ENCODE measurements at regions not wholly inside any gene's neighbourhood (a gene's known extent, or its start where the extent isn't known, plus 50 kb on each side); places are given as distances from the start of the nearest gene placed in this dataset.
"Not testable (repeated sequence)": the region's sequence is repeated elsewhere in the genome, so short reads cannot be mapped to it uniquely, and the experiment has no call there.

- H3K27me3 ChIP-seq (replicated peaks; ENCODE audit: insufficient read depth, low read length); H3F3A ChIP-seq (ENCODE audit: insufficient read depth, low read length); H3K9me2 ChIP-seq (replicated peaks; ENCODE audit: insufficient read depth, low read length); H3K79me2 ChIP-seq (ENCODE audit: low read length); H3K27ac ChIP-seq (ENCODE audit: low read length); H3K4me1 ChIP-seq (ENCODE audit: low read length); H3K36me3 ChIP-seq (replicated peaks; ENCODE audit: insufficient read depth, low read length); H4K20me1 ChIP-seq (ENCODE audit: insufficient read depth, low read length); H3K9me3 ChIP-seq (replicated peaks; ENCODE audit: insufficient read depth, low read length): not testable (repeated sequence)
- H3K9ac ChIP-seq (ENCODE audit: low read length): peak overlapping the region; percentile 25; the same call in 1 of the 2 replicates
- peak overlapping the region; percentile 38 for H3K4me3 ChIP-seq (ENCODE audit: low read length)
- peak overlapping the region; percentile 48; the same call in 1 of the 2 replicates for H3K4me2 ChIP-seq (ENCODE audit: low read depth, low read length)
- H2AFZ ChIP-seq (ENCODE audit: low read length): 0 out of 2 replicates have a peak overlapping the region, but pooled peaks have one; percentile 50
- peak; percentile 29 for DNase-seq
Observed at GRCh38 chr9:39463696-39464095, 108.2 kb downstream of the SPATA31A1 start.

- H3K27me3 ChIP-seq (replicated peaks; ENCODE audit: insufficient read depth, low read length); H3K9me3 ChIP-seq (replicated peaks; ENCODE audit: insufficient read depth, low read length); H3K9me2 ChIP-seq (replicated peaks; ENCODE audit: insufficient read depth, low read length); H3F3A ChIP-seq (ENCODE audit: insufficient read depth, low read length); H3K79me2 ChIP-seq (ENCODE audit: low read length); H3K4me1 ChIP-seq (ENCODE audit: low read length); H3K27ac ChIP-seq (ENCODE audit: low read length); H4K20me1 ChIP-seq (ENCODE audit: insufficient read depth, low read length); H3K36me3 ChIP-seq (replicated peaks; ENCODE audit: insufficient read depth, low read length): not testable (repeated sequence)
- Histone ChIP-seq H3K4me3 (ENCODE audit: low read length) (peak overlapping the region; percentile 38), H2AFZ (ENCODE audit: low read length) (peak overlapping the region; percentile 77), H3K4me2 (ENCODE audit: low read depth, low read length) (peak overlapping the region; percentile 48; the same call in 1 of the 2 replicates), H3K9ac (ENCODE audit: low read length) (peak overlapping the region; percentile 25; the same call in 1 of the 2 replicates)
- DNase-seq: peak; percentile 88
Observed at GRCh38 chr9:39464122-39464777, 108.8 kb downstream of the SPATA31A1 start.

- not testable (repeated sequence) for H2AFZ ChIP-seq (ENCODE audit: low read length); H3K4me3 ChIP-seq (ENCODE audit: low read length); H3K36me3 ChIP-seq (replicated peaks; ENCODE audit: insufficient read depth, low read length); H3K9me2 ChIP-seq (replicated peaks; ENCODE audit: insufficient read depth, low read length); H3K27me3 ChIP-seq (replicated peaks; ENCODE audit: insufficient read depth, low read length); DNase-seq; H3K79me2 ChIP-seq (ENCODE audit: low read length); H3K9me3 ChIP-seq (replicated peaks; ENCODE audit: insufficient read depth, low read length); H3K4me2 ChIP-seq (ENCODE audit: low read depth, low read length); H3K9ac ChIP-seq (ENCODE audit: low read length); H3K4me1 ChIP-seq (ENCODE audit: low read length); H4K20me1 ChIP-seq (ENCODE audit: insufficient read depth, low read length); H3K27ac ChIP-seq (ENCODE audit: low read length); H3F3A ChIP-seq (ENCODE audit: insufficient read depth, low read length)
Observed at GRCh38 chr9:39474499-39474898, 119.0 kb downstream of the SPATA31A1 start.

GRCh38 chr9:39483073-39483472 lies 127.6 kb downstream of the SPATA31A1 start:
- H3K27ac ChIP-seq (ENCODE audit: low read length); H3K27me3 ChIP-seq (replicated peaks; ENCODE audit: insufficient read depth, low read length); H3K9ac ChIP-seq (ENCODE audit: low read length); H3K9me2 ChIP-seq (replicated peaks; ENCODE audit: insufficient read depth, low read length); H3F3A ChIP-seq (ENCODE audit: insufficient read depth, low read length); H2AFZ ChIP-seq (ENCODE audit: low read length); H3K4me1 ChIP-seq (ENCODE audit: low read length); H4K20me1 ChIP-seq (ENCODE audit: insufficient read depth, low read length); H3K9me3 ChIP-seq (replicated peaks; ENCODE audit: insufficient read depth, low read length); H3K4me3 ChIP-seq (ENCODE audit: low read length); H3K79me2 ChIP-seq (ENCODE audit: low read length); DNase-seq; H3K4me2 ChIP-seq (ENCODE audit: low read depth, low read length); H3K36me3 ChIP-seq (replicated peaks; ENCODE audit: insufficient read depth, low read length): not testable (repeated sequence)

- H3K4me1 ChIP-seq (ENCODE audit: low read length); H3F3A ChIP-seq (ENCODE audit: insufficient read depth, low read length); H3K9me2 ChIP-seq (replicated peaks; ENCODE audit: insufficient read depth, low read length); H3K27me3 ChIP-seq (replicated peaks; ENCODE audit: insufficient read depth, low read length); H3K4me3 ChIP-seq (ENCODE audit: low read length); H3K36me3 ChIP-seq (replicated peaks; ENCODE audit: insufficient read depth, low read length); H4K20me1 ChIP-seq (ENCODE audit: insufficient read depth, low read length); DNase-seq; H3K79me2 ChIP-seq (ENCODE audit: low read length); H3K9me3 ChIP-seq (replicated peaks; ENCODE audit: insufficient read depth, low read length); H3K9ac ChIP-seq (ENCODE audit: low read length); H3K27ac ChIP-seq (ENCODE audit: low read length): not testable (repeated sequence)
- Histone ChIP-seq H2AFZ (ENCODE audit: low read length) (peak overlapping the region; percentile 40; the same call in 1 of the 2 replicates), H3K4me2 (ENCODE audit: low read depth, low read length) (peak overlapping the region; percentile 34; the same call in 1 of the 2 replicates)
Observed at GRCh38 chr9:39483880-39484279, 128.4 kb downstream of the SPATA31A1 start.

DNA sequence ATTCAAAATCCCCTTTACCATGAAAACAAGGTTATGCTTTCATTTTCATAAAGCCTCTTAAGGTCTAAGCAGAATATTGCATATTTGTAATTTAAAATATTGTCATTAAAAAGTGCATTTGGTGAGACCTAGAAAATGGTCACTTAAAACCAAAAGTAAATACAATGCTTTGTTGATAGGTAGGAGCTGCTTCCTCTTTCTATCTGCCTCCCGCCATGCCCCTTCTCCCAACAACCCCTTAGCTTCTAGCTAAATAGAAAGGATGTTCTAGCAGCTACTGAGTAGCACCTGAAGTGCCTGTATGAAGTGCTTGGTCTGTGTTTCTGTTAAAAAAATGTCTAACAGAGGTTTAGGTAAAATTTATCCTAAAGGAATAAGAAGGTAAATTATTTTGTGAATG lies 128.8 kb downstream of the SPATA31A1 start:
- peak; percentile 33 for DNase-seq
- not testable (repeated sequence) for H3K27ac ChIP-seq (ENCODE audit: low read length); H4K20me1 ChIP-seq (ENCODE audit: insufficient read depth, low read length); H3K36me3 ChIP-seq (replicated peaks; ENCODE audit: insufficient read depth, low read length); H3K9me2 ChIP-seq (replicated peaks; ENCODE audit: insufficient read depth, low read length); H3F3A ChIP-seq (ENCODE audit: insufficient read depth, low read length); H3K27me3 ChIP-seq (replicated peaks; ENCODE audit: insufficient read depth, low read length); H3K4me1 ChIP-seq (ENCODE audit: low read length); H3K9ac ChIP-seq (ENCODE audit: low read length); H3K9me3 ChIP-seq (replicated peaks; ENCODE audit: insufficient read depth, low read length); H3K4me3 ChIP-seq (ENCODE audit: low read length); H3K79me2 ChIP-seq (ENCODE audit: low read length)
- peak overlapping the region; percentile 34; the same call in 1 of the 2 replicates for H3K4me2 ChIP-seq (ENCODE audit: low read depth, low read length)
- H2AFZ ChIP-seq (ENCODE audit: low read length): peak overlapping the region; percentile 40; the same call in 1 of the 2 replicates

DNA sequence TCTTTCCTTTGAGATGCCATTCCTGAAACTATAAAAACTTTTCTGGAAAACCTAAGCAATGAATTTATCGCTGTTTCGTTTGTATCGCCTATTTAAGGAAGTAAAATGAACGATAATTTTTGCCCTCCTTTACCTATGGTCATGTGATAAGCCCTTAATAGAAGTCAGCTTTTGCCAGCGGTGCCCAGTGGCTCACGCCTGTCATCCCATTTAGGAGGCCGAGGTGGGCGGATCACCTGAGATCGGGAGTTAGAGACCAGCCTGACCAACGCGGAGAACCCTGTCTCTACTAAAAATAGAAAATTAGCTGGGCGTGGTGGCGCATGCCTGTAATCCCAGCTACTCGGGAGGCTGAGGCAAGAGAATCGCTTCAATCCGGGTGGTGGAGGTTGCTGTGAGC lies 132.0 kb downstream of the SPATA31A1 start:
- not testable (repeated sequence) for DNase-seq; H3F3A ChIP-seq (ENCODE audit: insufficient read depth, low read length); H3K4me1 ChIP-seq (ENCODE audit: low read length); H3K79me2 ChIP-seq (ENCODE audit: low read length); H3K36me3 ChIP-seq (replicated peaks; ENCODE audit: insufficient read depth, low read length); H3K27me3 ChIP-seq (replicated peaks; ENCODE audit: insufficient read depth, low read length); H3K9me2 ChIP-seq (replicated peaks; ENCODE audit: insufficient read depth, low read length); H3K9me3 ChIP-seq (replicated peaks; ENCODE audit: insufficient read depth, low read length); H2AFZ ChIP-seq (ENCODE audit: low read length); H3K4me3 ChIP-seq (ENCODE audit: low read length); H4K20me1 ChIP-seq (ENCODE audit: insufficient read depth, low read length); H3K4me2 ChIP-seq (ENCODE audit: low read depth, low read length); H3K9ac ChIP-seq (ENCODE audit: low read length); H3K27ac ChIP-seq (ENCODE audit: low read length)

DNA sequence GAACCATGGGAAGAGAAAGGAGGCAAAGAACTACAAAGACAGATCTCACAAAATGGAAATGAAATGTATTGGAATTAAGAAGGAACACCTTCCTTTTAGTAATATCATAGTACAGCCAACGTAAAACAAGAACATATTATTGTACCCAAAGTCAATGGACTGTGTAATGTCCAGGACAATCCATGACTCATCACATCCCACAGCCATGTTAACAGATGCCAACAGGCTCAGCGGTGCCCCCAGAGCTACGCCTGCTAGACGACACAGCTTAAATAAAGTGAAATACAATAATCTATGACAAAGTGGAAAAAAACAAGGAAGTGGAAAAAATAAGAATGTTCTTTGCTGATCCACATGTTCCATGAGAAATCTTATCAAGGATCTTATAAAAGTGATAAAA lies 140.8 kb downstream of the SPATA31A1 start:
- not testable (repeated sequence) for H3K4me2 ChIP-seq (ENCODE audit: low read depth, low read length); H3F3A ChIP-seq (ENCODE audit: insufficient read depth, low read length); H3K9ac ChIP-seq (ENCODE audit: low read length); H3K4me1 ChIP-seq (ENCODE audit: low read length); H3K9me3 ChIP-seq (replicated peaks; ENCODE audit: insufficient read depth, low read length); H3K79me2 ChIP-seq (ENCODE audit: low read length); H3K36me3 ChIP-seq (replicated peaks; ENCODE audit: insufficient read depth, low read length); H3K27me3 ChIP-seq (replicated peaks; ENCODE audit: insufficient read depth, low read length); H2AFZ ChIP-seq (ENCODE audit: low read length); H4K20me1 ChIP-seq (ENCODE audit: insufficient read depth, low read length); DNase-seq; H3K4me3 ChIP-seq (ENCODE audit: low read length); H3K9me2 ChIP-seq (replicated peaks; ENCODE audit: insufficient read depth, low read length); H3K27ac ChIP-seq (ENCODE audit: low read length)
